GM12891 (cell line): ENCODE measurements at regions not wholly inside any gene's neighbourhood (a gene's known extent, or its start where the extent isn't known, plus 50 kb on each side); places are given as distances from the start of the nearest gene placed in this dataset.

Source experiments
- POLR2A ChIP-seq: IDR thresholded peaks from 2 replicates; pipeline ENCODE4 v1.6.1; 2011; ENCODE audit warnings: low read depth, low read length, control low read depth
- POLR2AphosphoS5 ChIP-seq: IDR thresholded peaks from 2 replicates; pipeline ENCODE4 v1.6.1; 2011; ENCODE audit warnings: low read depth, low read length, control low read depth
- TAF1 ChIP-seq: IDR thresholded peaks from 2 replicates; pipeline ENCODE4 v1.6.1; 2011; ENCODE audit warnings: low read depth, low read length, control low read depth

- TF ChIP-seq POLR2A (no peak), POLR2AphosphoS5 (no peak), TAF1 (no peak)
Measured at GRCh38 chr1:189751311-189751710, 726.4 kb downstream of the BRINP3 start.
